ENCODE measurements at regions not wholly inside any gene's neighbourhood (a gene's known extent, or its start where the extent isn't known, plus 50 kb on each side); places are given as distances from the start of the nearest gene placed in this dataset.

DNA sequence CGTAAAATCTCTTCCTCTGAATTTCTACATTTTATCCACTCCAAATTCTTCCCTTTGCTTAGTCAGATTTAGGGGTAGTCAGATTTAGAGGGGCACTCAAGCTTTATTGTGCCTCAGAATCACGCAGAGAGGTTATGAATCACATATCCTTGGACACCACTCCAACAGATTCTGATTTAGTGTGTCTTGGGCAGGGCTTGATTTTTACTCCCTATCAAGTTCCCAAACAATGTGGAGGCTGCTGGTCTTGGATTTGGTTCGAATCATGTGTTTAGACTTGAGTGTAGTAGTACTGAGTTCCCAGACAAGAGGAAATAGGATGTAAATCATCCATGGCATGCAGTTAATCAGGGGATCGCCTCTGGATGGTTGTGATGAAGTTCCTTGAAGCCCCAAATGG, 298.1 kb upstream of the CLEC14A start:
- TF ChIP-seq GATA3 (IDR thresholded peaks at IDR 0.05; ENCODE audit: low read depth, low read length) (no peak), GATA2 (IDR thresholded peaks at IDR 0.05; ENCODE audit: low read depth, low read length) (no peak)

Measured in SH-SY5Y (cell line).